GM12878 (cell line): ENCODE measurements at regions not wholly inside any gene's neighbourhood (a gene's known extent, or its start where the extent isn't known, plus 50 kb on each side); places are given as distances from the start of the nearest gene placed in this dataset.

Experiments
- ATAC-seq: fragments of 200-7000 bp; cut with Tn5 transposase; 3 replicates; pipeline ENCODE4 v1.9.1; 2020; ENCODE audit warnings: mild to moderate bottlenecking, moderate library complexity
- BruUV-seq: library from RNA; stranded (reverse); fragments of 400-500 nt; replicated peaks from 2 replicates; lab custom pipeline; 2021; lab: Mats Ljungman, UMichigan
- CTCF ChIA-PET: fragments of 300-600 bp; sonication (Branson Sonifier 250); formaldehyde crosslinking; extraction: SDS; loops from one replicate; lab custom pipeline; 2021; ENCODE audit warnings: inconsistent platforms; lab: Yijun Ruan, JAX
- POLR2A ChIA-PET: fragments of 350-600 bp; formaldehyde crosslinking; extraction: SDS; loops from one replicate; lab custom pipeline; 2021; ENCODE audit warnings: inconsistent platforms; lab: Charles Lee
- RAD21 ChIA-PET: fragments of 300-600 bp; sonication (Branson Sonifier 250); formaldehyde crosslinking; loops from one replicate; lab custom pipeline; 2023; ENCODE audit warnings: antibody characterized with exemption; ENCODE audit not compliant: unreplicated experiment; lab: Charles Lee
- SMC1A ChIA-PET: fragments of 300-600 bp; sonication (Branson Sonifier 250); formaldehyde crosslinking; loops from one replicate; lab custom pipeline; 2023; ENCODE audit not compliant: unreplicated experiment, uncharacterized antibody; lab: Charles Lee
- DNase-seq: peaks from one replicate; pipeline ENCODE4 v3.0.0-alpha.2; 2011; ENCODE audit warnings: low read depth, low spot score
- FAIRE-seq: peaks from 3 replicates; lab custom pipeline; 2011; peaks lifted over from hg19 to GRCh38; lab: Jason Lieb, UNC
- H2AFZ ChIP-seq: 2 replicates; pipeline ENCODE4 v1.6.0; 2011; ENCODE audit warnings: low read depth, low read length, control low read depth; ENCODE audit not compliant: control insufficient read depth
- H3K27ac ChIP-seq: 2 replicates; pipeline ENCODE4 v1.5.1; 2011; ENCODE audit warnings: control low read depth; ENCODE audit not compliant: control insufficient read depth, insufficient read depth
- H3K27me3 ChIP-seq, 2 experiments: replicated peaks in 1 of 2; 2 replicates each; pipeline versions ENCODE4 v1.6.0 to v1.6.1; 2011; ENCODE audit warnings: low read length in 1 of 2; ENCODE audit not compliant: control insufficient read depth in 2 of 2, insufficient read depth in 2 of 2
- H3K36me3 ChIP-seq, 2 experiments: 2 replicates each; pipeline ENCODE4 v1.5.1; 2011; ENCODE audit warnings: low read length in 1 of 2; ENCODE audit not compliant: control insufficient read depth in 2 of 2, insufficient read depth in 2 of 2
- H3K4me1 ChIP-seq: 2 replicates; pipeline ENCODE4 v1.6.1; 2011; ENCODE audit warnings: mild to moderate bottlenecking, low read length, moderate library complexity, mixed read lengths; ENCODE audit not compliant: control insufficient read depth, insufficient read depth
- H3K4me2 ChIP-seq: 2 replicates; pipeline ENCODE4 v1.6.0; 2011; ENCODE audit warnings: control low read depth; ENCODE audit not compliant: control insufficient read depth, insufficient read depth
- H3K4me3 ChIP-seq: fragments of 200-600 bp; sonication (generic); 2 replicates; pipeline ENCODE4 v1.5.1; 2016
- H3K79me2 ChIP-seq: 2 replicates; pipeline ENCODE4 v1.6.0; 2011; ENCODE audit warnings: low read length; ENCODE audit not compliant: control insufficient read depth, insufficient read depth
- H3K9ac ChIP-seq: 2 replicates; pipeline ENCODE4 v1.8.0; 2011; ENCODE audit warnings: low read length, control low read depth, mixed read lengths; ENCODE audit not compliant: control insufficient read depth, insufficient read depth
- H3K9me3 ChIP-seq: replicated peaks from 3 replicates; pipeline ENCODE4 v1.5.1; 2011; ENCODE audit warnings: mild to moderate bottlenecking, low read length; ENCODE audit not compliant: control insufficient read depth, insufficient read depth
- H4K20me1 ChIP-seq: 2 replicates; pipeline ENCODE4 v1.6.0; 2011; ENCODE audit not compliant: control insufficient read depth, insufficient read depth
- ASH2L ChIP-seq: fragments of 300-600, 200-600 bp; sonication (generic); IDR thresholded peaks from 2 replicates; pipeline ENCODE4 v1.6.1; 2017; ENCODE audit warnings: low read depth, mild to moderate bottlenecking, borderline replicate concordance
- E2F4 ChIP-seq: IDR thresholded peaks from 2 replicates; pipeline ENCODE4 v1.6.1; 2012; ENCODE audit warnings: low read depth, low read length, improper control_type of control experiment
- FOS ChIP-seq: IDR thresholded peaks from 3 replicates; pipeline ENCODE4 v1.6.1; 2011; ENCODE audit warnings: borderline replicate concordance; ENCODE audit not compliant: insufficient read length; ENCODE audit errors: extremely low read depth
- KAT2A ChIP-seq: conservative IDR thresholded peaks from 2 replicates; pipeline ENCODE4 v1.6.1; 2011; ENCODE audit warnings: low read depth, low read length; ENCODE audit not compliant: control insufficient read depth
- LARP7 ChIP-seq: fragments of 450-650 bp; IDR thresholded peaks from 2 replicates; pipeline ENCODE4 v1.6.1; 2017; ENCODE audit warnings: mild to moderate bottlenecking
- RELB ChIP-seq: fragments of 450-650 bp; IDR thresholded peaks from 2 replicates; pipeline ENCODE4 v1.6.1; 2017; ENCODE audit warnings: low read depth, mild to moderate bottlenecking, moderate library complexity
- RUNX3 ChIP-seq: IDR thresholded peaks from 2 replicates; pipeline ENCODE4 v1.6.1; 2012; ENCODE audit warnings: low read length, inconsistent platforms
- SUZ12 ChIP-seq: fragments of 200-600 bp; sonication (generic); IDR thresholded peaks from one replicate; pipeline ENCODE4 v1.6.1; 2018; ENCODE audit warnings: antibody characterized with exemption, mild to moderate bottlenecking; ENCODE audit not compliant: unreplicated experiment
- WGBS: methylation state at CpG from one replicate; pipeline ENCODE4 v1.1.6; 2016; ENCODE audit warnings: low lambda C conversion rate; ENCODE audit not compliant: insufficient replicate concordance, insufficient coverage; ENCODE audit errors: missing lambda C conversion rate; 5-methylcytosine and 5-hydroxymethylcytosine counted together
- in situ Hi-C: fragments of 300-500 bp; cut with MboI; formaldehyde crosslinking; loops from 9 replicates; pipeline ENCODE4 v1.14.3; 2018; ENCODE audit warnings: mixed read lengths
- intact Hi-C: fragments of 100-400 bp; cut with micrococcal nuclease; formaldehyde crosslinking; loops from one replicate; pipeline ENCODE4 v1.14.2; 2022; ENCODE audit not compliant: unreplicated experiment

GRCh38 chr10:64636461-64636860 lies 1115.3 kb downstream of the REEP3 start:
- H3K27ac ChIP-seq: no peak overlapping the region
- intact Hi-C loops (no loop called here), in situ Hi-C loops (no loop called here)
- H4K20me1 ChIP-seq: no peaks in the 10 kb centered on the region
- WGBS: 0% methylated on average over 3 of the region's 3 CpGs
- no TSS peak for BruUV-seq
- no peaks in the 10 kb centered on the region for H3K4me1 ChIP-seq
- no peak overlapping the region for H3K4me3 ChIP-seq
- no peak for DNase-seq
- no peaks in the 10 kb centered on the region for H3K9me3 ChIP-seq
- POLR2A ChIA-PET: no interaction called here
- CTCF ChIA-PET: no interaction called here
- RAD21 ChIA-PET: no interaction called here
- SMC1A ChIA-PET: no interaction called here
- no peak for ATAC-seq
- no peaks in the 10 kb centered on the region for H3K79me2 ChIP-seq
- no peak for FAIRE-seq
- no peaks in the 10 kb centered on the region for H3K27me3 ChIP-seq
- H3K36me3 ChIP-seq: no peaks in the 10 kb centered on the region
- H3K4me2 ChIP-seq: no peak overlapping the region
- no peak overlapping the region for H3K9ac ChIP-seq
- H2AFZ ChIP-seq: no peak overlapping the region
- no peak for TF ChIP-seq RUNX3
- TF ChIP-seq KAT2A: no peak
- TF ChIP-seq E2F4: no peak
- TF ChIP-seq SUZ12: no peak
- no peak for TF ChIP-seq FOS
- no peak for TF ChIP-seq LARP7
- TF ChIP-seq ASH2L: no peak
- no peak for TF ChIP-seq RELB
